ENCODE measurements at regions not wholly inside any gene's neighbourhood (a gene's known extent, or its start where the extent isn't known, plus 50 kb on each side); places are given as distances from the start of the nearest gene placed in this dataset.

DNA sequence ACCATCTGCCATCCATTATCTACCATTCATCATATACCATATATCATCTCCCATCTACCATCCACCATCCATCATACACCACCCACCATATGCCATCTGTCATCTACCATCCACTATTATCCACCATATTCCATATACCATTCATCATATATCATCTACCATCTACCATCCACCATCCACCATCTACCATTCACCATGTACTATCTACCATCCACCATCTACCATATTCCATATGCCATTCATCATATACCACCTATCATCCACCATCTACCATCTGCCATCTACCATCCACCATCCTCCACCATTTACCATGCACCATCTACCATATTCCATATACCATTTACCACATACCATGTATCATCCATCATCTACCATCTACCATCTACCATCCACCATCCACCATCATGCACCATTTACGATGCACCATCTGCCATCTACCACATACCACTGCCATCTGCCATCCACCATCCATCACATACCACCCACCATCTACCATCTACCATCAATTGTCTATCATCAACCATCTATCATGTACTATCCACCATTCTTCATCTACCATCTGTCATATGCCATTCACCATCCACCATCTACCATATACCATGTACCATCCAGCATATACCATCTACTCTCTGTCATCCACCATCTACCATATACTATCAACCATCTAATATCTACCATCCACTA is 50.6 kb upstream of the RAB4A start:
- intact Hi-C loops (cut with DNase I) = loop anchor here in 3 of 10 donors (10.0 kb wide), 3 partner anchors 66 to 526 kb away; no protein-coding TSS in a partner anchor
- Histone ChIP-seq H3K27ac (no peak overlapping the region), H3K36me3 (no peaks in the 10 kb centered on the region), H3K4me1 (peaks cover 0 to 19% (median 7%) of the 10 kb centered on the region in 12 donors), H3K27me3 (no peaks in the 10 kb centered on the region), H3K4me3 (no peak overlapping the region), H3K9me3 (no peaks in the 10 kb centered on the region)
- DNase-seq = no peak
- WGBS, 4 donors = 48 to 99% (median 97%) methylated on average over 1 of the region's 1 CpG
- ATAC-seq = no peak
- TF ChIP-seq, protein P1, sequence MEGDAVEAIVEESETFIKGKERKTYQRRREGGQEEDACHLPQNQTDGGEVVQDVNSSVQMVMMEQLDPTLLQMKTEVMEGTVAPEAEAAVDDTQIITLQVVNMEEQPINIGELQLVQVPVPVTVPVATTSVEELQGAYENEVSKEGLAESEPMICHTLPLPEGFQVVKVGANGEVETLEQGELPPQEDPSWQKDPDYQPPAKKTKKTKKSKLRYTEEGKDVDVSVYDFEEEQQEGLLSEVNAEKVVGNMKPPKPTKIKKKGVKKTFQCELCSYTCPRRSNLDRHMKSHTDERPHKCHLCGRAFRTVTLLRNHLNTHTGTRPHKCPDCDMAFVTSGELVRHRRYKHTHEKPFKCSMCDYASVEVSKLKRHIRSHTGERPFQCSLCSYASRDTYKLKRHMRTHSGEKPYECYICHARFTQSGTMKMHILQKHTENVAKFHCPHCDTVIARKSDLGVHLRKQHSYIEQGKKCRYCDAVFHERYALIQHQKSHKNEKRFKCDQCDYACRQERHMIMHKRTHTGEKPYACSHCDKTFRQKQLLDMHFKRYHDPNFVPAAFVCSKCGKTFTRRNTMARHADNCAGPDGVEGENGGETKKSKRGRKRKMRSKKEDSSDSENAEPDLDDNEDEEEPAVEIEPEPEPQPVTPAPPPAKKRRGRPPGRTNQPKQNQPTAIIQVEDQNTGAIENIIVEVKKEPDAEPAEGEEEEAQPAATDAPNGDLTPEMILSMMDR (IDR thresholded peaks at IDR 0.05) = no peak
- no peak for TF ChIP-seq POLR2A (IDR thresholded peaks at IDR 0.05)

DNA sequence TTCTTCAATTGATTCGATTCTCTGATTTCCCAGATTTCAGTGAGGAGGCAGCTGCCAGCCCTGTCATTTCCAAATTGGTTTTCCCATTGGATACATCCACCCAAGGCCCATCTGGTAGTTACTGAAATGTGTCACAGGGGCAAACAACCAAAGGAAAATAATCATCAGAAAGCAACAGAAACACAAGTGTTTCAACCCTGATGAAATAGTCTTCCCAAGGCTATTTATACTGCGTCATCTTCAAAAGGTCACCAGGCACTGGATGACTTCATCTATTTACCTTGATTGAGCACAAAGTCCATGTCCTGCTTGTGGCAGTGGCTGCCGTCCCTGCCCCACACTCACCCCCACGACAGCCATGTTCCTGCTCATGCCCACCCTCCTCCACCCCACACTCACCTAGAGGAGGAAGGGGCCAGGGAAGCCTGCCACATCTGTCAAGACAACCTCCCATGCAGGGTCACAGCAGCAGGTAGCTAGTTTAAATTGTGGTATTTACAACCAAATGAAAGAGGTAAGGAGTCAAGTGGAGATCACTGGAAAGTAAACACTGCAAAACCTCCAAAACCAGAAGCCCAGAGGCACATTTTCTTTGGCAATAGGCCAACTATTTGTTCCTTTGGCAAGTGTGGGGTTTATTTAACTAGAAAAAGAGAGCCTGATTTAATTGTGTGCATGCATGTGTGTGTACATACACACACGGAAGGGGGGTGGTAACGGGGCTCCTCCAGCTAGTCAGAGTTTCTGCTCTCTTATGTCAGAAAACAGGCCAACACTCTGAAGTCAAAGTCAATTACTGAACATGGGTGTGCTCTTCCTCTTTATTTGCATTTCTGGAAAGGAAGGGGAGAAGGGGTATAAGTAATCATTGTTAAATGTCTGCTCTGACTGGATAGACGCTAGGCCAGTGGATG is 49.5 kb upstream of the RAB4A start:
- WGBS, 4 donors = 54 to 64% (median 59%) methylated on average over 7 of the region's 7 CpGs
- ATAC-seq (peak in 3 of 4 donors; percentile 25 to 50 (median 34)), DNase-seq (no peak)
- H3K4me1 ChIP-seq = peaks cover 0 to 19% (median 7%) of the 10 kb centered on the region in 12 donors
- H3K4me3 ChIP-seq = no peak overlapping the region
- H3K27me3 ChIP-seq = no peaks in the 10 kb centered on the region
- intact Hi-C loops (cut with DNase I) = loop anchor here in 3 of 10 donors (10.0 kb wide), 3 partner anchors 67 to 527 kb away; no protein-coding TSS in a partner anchor
- no peaks in the 10 kb centered on the region for H3K9me3 ChIP-seq
- no peak overlapping the region for H3K27ac ChIP-seq
- TF ChIP-seq, protein P1 (IDR thresholded peaks at IDR 0.05) = no peak
- H3K36me3 ChIP-seq = no peaks in the 10 kb centered on the region
